ENCODE measurements at regions not wholly inside any gene's neighbourhood (a gene's known extent, or its start where the extent isn't known, plus 50 kb on each side); places are given as distances from the start of the nearest gene placed in this dataset.
"Not testable (repeated sequence)": the region's sequence is repeated elsewhere in the genome, so short reads cannot be mapped to it uniquely, and the experiment has no call there.

GRCh38 chr2:189231719-189232323 is 52.3 kb upstream of the COL5A2 start:
- no peak for TF ChIP-seq CTCF (IDR thresholded peaks at IDR 0.05; ENCODE audit: low read depth, low read length)
- H3K4me3 ChIP-seq (ENCODE audit: low read depth, low read length): no peak overlapping the region

- TF ChIP-seq CTCF (IDR thresholded peaks at IDR 0.05; ENCODE audit: low read depth, low read length): no peak
- H3K4me3 ChIP-seq (ENCODE audit: low read depth, low read length): no peak overlapping the region
Observed at GRCh38 chr2:189232759-189233406, 53.3 kb upstream of the COL5A2 start.

GRCh38 chr2:189233527-189233926 is 54.0 kb upstream of the COL5A2 start:
- no peak overlapping the region for H3K4me3 ChIP-seq (ENCODE audit: low read depth, low read length)
- no peak for TF ChIP-seq CTCF (IDR thresholded peaks at IDR 0.05; ENCODE audit: low read depth, low read length)

- no peak overlapping the region for H3K4me3 ChIP-seq (ENCODE audit: low read depth, low read length)
- TF ChIP-seq CTCF (IDR thresholded peaks at IDR 0.05; ENCODE audit: low read depth, low read length): no peak
Observed at GRCh38 chr2:189234991-189235390, 55.4 kb upstream of the COL5A2 start.

- TF ChIP-seq CTCF (IDR thresholded peaks at IDR 0.05; ENCODE audit: low read depth, low read length): no peak
- H3K4me3 ChIP-seq (ENCODE audit: low read depth, low read length): no peak overlapping the region
Observed at GRCh38 chr2:189236066-189236465, 56.5 kb upstream of the COL5A2 start.

- H3K4me3 ChIP-seq (ENCODE audit: low read depth, low read length): no peak overlapping the region
- no peak for TF ChIP-seq CTCF (IDR thresholded peaks at IDR 0.05; ENCODE audit: low read depth, low read length)
Observed at GRCh38 chr2:189238903-189239302, 59.3 kb upstream of the COL5A2 start.

GRCh38 chr2:189243843-189244242 is 64.3 kb upstream of the COL5A2 start:
- H3K4me3 ChIP-seq (ENCODE audit: low read depth, low read length): not testable (repeated sequence)

- H3K4me3 ChIP-seq (ENCODE audit: low read depth, low read length): no peak overlapping the region
- no peak for TF ChIP-seq CTCF (IDR thresholded peaks at IDR 0.05; ENCODE audit: low read depth, low read length)
Observed at GRCh38 chr2:189247276-189247675, 67.7 kb upstream of the COL5A2 start.

All from WI38 (cell line).